Lower leg skin (tissue), 4 donors: ENCODE measurements at regions not wholly inside any gene's neighbourhood (a gene's known extent, or its start where the extent isn't known, plus 50 kb on each side); places are given as distances from the start of the nearest gene placed in this dataset.

Experiments
- DNase-seq, 2 donors: peaks; one replicate each; pipeline ENCODE4 v3.0.0-alpha.2; 2019; ENCODE audit warnings: low spot score in 2 of 2
- H3K4me3 ChIP-seq: fragments of 200-600 bp; sonication (generic); 2 replicates; pipeline ENCODE4 v1.5.1; 2017; ENCODE audit warnings: mild to moderate bottlenecking, low read depth; ENCODE audit not compliant: poor library complexity, severe bottlenecking
- POLR2A ChIP-seq, 2 donors: fragments of 450-650 bp; IDR thresholded peaks; one replicate each; pipeline ENCODE4 v1.6.1; 2016 to 2017; ENCODE audit warnings: antibody characterized with exemption in 2 of 2, mild to moderate bottlenecking in 1 of 2, moderate library complexity in 1 of 2
- WGBS, 2 donors: methylation state at CpG; one replicate each; pipeline ENCODE4 v1.1.5; 2018; 5-methylcytosine and 5-hydroxymethylcytosine counted together
- intact Hi-C: fragments of 100-400 bp; cut with DNase I; formaldehyde crosslinking; loops from one replicate; pipeline ENCODE4 v1.15.0; 2023; ENCODE audit warnings: low total_unique reads
- TF ChIP-seq, protein P1 (sequence below), 3 donors: fragments of 450-650 bp; IDR thresholded peaks; one replicate each; pipeline ENCODE4 v1.5.1; 2016; ENCODE audit warnings: antibody characterized with exemption in 3 of 3, mild to moderate bottlenecking in 3 of 3, moderate library complexity in 2 of 3

DNA sequence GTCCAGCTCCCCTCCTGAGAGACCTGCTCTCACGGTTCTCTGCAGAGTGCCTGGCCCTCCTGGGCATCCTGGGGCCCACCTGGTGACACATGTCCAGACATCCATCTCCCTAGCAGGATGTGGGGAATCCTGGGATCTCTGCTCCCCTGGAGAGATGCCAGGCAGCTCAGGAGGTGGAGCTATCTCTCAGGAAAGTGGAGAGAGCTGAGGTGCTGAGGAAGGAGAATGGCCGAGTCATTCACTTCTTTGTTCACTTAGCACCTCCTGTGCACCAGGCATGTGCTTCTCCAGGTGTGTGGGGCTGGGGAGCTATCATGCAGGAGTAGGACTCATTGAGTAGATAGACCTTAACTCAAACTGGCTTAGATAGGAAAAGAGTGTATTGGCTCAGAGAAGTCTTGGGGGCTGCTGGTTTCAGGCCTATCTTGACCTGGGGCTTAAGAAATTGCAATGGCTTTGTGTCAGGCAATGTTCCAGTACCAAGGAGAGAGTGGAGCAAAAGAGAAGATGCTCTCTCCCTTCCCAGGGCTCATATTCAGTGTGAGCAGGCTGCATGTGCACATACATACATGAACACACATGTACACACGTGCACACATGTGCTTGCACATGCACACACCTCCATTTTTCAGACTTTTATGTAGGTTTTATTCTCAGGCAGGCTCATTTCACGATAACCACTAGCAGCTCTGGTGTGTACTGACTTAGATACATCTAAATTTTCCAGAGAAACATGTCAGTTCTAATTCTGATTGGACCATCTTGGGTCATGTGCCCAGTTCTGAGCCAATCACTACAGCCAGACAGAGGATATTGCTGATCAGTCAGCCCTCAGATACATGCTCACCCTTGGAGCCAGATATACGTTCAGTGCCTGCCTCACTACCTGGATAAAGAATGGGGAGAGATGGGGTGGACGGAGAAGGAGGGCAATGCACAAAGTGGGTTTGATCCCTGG lies 437.6 kb downstream of the PTPRU start:
- H3K4me3 ChIP-seq = no peak overlapping the region
- intact Hi-C loops = no loop called here
- peak in 1 of 2 donors; percentile 62 for DNase-seq
- TF ChIP-seq, protein P1, sequence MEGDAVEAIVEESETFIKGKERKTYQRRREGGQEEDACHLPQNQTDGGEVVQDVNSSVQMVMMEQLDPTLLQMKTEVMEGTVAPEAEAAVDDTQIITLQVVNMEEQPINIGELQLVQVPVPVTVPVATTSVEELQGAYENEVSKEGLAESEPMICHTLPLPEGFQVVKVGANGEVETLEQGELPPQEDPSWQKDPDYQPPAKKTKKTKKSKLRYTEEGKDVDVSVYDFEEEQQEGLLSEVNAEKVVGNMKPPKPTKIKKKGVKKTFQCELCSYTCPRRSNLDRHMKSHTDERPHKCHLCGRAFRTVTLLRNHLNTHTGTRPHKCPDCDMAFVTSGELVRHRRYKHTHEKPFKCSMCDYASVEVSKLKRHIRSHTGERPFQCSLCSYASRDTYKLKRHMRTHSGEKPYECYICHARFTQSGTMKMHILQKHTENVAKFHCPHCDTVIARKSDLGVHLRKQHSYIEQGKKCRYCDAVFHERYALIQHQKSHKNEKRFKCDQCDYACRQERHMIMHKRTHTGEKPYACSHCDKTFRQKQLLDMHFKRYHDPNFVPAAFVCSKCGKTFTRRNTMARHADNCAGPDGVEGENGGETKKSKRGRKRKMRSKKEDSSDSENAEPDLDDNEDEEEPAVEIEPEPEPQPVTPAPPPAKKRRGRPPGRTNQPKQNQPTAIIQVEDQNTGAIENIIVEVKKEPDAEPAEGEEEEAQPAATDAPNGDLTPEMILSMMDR (IDR thresholded peaks at IDR 0.05) = no peak
- no peak for TF ChIP-seq POLR2A (IDR thresholded peaks at IDR 0.05)
- WGBS, 2 donors = 67 to 77% methylated on average over 6 of the region's 6 CpGs

GRCh38 chr1:29673228-29673500 lies 436.8 kb downstream of the PTPRU start:
- intact Hi-C loops = no loop called here
- H3K4me3 ChIP-seq = no peak overlapping the region
- DNase-seq = peak in 1 of 2 donors; percentile 52
- no peak for TF ChIP-seq POLR2A (IDR thresholded peaks at IDR 0.05)
- TF ChIP-seq, protein P1 (IDR thresholded peaks at IDR 0.05) = no peak

GRCh38 chr1:29672416-29673227 lies 436.3 kb downstream of the PTPRU start:
- intact Hi-C loops = no loop called here
- 75 to 76% methylated on average over 7 to 8 of the region's 10 CpGs for WGBS, 2 donors
- TF ChIP-seq, protein P1 (IDR thresholded peaks at IDR 0.05) = no peak
- TF ChIP-seq POLR2A (IDR thresholded peaks at IDR 0.05) = no peak
- peak in 1 of 2 donors; percentile 36 for DNase-seq
- no peak overlapping the region for H3K4me3 ChIP-seq

DNA sequence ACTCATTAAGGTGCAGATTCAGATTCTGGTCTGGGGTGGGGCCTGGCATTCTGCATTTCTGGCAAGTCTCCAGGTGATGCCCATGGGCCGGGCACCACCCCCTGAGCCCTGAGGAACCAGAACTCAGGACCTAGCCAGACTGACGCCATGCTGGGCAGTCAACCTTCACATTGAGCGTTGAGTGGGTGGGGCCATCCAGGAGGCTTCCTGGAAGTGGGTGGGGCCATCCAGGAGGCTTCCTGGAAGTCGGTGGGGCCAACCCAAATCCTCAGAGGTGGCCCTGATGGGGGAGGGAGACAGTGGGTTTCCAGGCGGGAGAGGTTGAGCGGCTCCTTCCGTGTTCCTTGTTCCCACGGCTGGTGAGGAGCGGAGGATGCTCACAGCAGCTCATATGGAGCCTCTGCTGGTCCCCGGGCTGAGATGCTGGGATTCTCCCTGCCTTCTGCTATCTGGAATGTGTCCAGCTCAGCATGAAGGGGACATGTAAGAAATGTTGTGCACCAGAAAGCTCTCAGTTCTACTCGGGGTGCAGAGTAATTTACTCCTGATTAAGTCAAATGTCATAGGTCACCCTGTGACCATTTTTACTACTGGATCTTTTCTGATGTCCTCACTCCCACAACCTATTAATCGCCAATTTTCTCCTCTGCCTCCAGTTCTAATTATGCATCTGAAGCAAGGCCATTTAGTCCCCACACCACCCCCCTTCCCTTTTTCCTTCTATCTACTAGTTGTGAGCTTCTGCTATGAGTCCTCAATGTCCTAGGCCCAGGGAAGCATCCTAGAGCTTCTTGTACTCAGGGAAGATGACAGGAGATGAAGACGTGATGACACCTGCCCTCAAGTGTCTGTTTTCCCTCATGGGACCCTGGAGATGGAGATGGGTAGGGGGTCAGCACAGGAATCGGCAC lies 435.4 kb downstream of the PTPRU start:
- intact Hi-C loops = no loop called here
- H3K4me3 ChIP-seq = no peak overlapping the region
- TF ChIP-seq POLR2A (IDR thresholded peaks at IDR 0.05) = no peak
- TF ChIP-seq, protein P1 (IDR thresholded peaks at IDR 0.05) = no peak
- WGBS, 2 donors = 74 to 78% methylated on average over 13 to 14 of the region's 14 CpGs
- peak in 1 of 2 donors; percentile 61 for DNase-seq

DNA sequence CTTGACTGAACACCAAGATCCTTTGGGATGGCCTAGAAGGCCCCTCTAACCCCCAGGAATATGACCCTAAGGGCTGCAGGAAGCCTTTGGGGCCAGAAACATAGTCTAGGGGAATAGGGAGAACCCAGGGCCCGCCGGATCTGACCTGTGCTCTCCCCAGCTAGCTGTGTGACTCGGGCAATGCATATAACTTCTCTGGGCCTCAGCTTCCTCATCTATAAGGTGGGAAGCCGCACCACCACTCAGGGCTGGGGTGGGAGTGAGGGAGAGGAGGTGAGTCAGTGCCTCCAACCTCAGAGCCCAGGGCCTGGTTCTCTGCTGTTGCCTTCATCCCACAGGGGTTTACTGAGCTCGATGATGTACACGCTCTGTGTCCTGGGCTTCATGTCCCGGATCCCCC lies 434.4 kb downstream of the PTPRU start:
- 85 to 88% methylated on average over 7 of the region's 7 CpGs for WGBS, 2 donors
- H3K4me3 ChIP-seq = no peak overlapping the region
- intact Hi-C loops = no loop called here
- TF ChIP-seq, protein P1 (IDR thresholded peaks at IDR 0.05) = no peak
- no peak for TF ChIP-seq POLR2A (IDR thresholded peaks at IDR 0.05)
- DNase-seq = peak in 1 of 2 donors; percentile 39
